ENCODE measurements at regions not wholly inside any gene's neighbourhood (a gene's known extent, or its start where the extent isn't known, plus 50 kb on each side); places are given as distances from the start of the nearest gene placed in this dataset.

DNA sequence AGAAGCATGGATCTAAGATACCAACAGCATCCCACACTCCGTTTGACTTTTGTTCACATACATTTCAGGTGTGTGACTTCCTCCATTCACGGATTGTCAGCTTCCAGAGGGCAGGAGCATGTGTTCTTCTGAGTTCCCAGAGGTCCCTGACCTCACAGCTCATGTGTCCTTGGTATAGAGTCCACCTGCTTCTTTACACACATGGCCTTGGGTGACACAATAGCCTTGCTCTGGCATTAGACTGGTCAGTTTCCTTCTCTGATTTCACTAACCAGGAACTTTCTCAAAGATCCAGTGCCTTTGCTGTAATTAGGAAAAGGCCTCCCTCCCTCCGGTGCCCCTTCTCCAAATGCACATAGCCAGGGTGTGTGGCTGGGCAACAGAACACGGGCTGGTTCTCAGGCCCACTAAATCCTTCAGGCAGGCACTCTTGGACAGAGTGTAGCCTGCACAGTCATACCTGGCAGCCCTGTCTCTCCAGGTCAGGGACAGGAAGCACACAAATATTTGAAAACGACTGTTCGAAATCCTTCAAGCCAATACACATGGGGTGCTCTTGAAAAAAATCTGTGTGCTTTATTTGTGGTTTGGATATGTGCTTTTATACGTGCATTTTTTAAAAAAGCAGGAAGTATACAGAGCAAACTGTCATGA, 81.1 kb downstream of the TRIM42 start:
- TF ChIP-seq, protein P1, sequence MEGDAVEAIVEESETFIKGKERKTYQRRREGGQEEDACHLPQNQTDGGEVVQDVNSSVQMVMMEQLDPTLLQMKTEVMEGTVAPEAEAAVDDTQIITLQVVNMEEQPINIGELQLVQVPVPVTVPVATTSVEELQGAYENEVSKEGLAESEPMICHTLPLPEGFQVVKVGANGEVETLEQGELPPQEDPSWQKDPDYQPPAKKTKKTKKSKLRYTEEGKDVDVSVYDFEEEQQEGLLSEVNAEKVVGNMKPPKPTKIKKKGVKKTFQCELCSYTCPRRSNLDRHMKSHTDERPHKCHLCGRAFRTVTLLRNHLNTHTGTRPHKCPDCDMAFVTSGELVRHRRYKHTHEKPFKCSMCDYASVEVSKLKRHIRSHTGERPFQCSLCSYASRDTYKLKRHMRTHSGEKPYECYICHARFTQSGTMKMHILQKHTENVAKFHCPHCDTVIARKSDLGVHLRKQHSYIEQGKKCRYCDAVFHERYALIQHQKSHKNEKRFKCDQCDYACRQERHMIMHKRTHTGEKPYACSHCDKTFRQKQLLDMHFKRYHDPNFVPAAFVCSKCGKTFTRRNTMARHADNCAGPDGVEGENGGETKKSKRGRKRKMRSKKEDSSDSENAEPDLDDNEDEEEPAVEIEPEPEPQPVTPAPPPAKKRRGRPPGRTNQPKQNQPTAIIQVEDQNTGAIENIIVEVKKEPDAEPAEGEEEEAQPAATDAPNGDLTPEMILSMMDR (optimal IDR thresholded peaks at IDR 0.05 in 1 of 3, IDR thresholded peaks at IDR 0.05 in 1 of 3, conservative IDR thresholded peaks at IDR 0.05 in 1 of 3; ENCODE audit: extremely low read depth in 1 of 3, insufficient read depth in 2 of 3, low read length in 3 of 3): no peak
- no peak for TF ChIP-seq EZH2 (IDR thresholded peaks at IDR 0.05; ENCODE audit: low read length)
- no peak for FAIRE-seq
- peaks cover 26% of the 10 kb centered on the region for H3K27me3 ChIP-seq (ENCODE audit: control insufficient read depth, extremely low read depth, insufficient read depth, low read length)
- H3K27ac ChIP-seq (ENCODE audit: control insufficient read depth, insufficient read depth, low read length): no peak overlapping the region
- H3K4me3 ChIP-seq (ENCODE audit: control insufficient read depth in 2 of 3, extremely low read depth in 1 of 3, insufficient read depth in 2 of 3, low read depth in 1 of 3, low read length in 3 of 3): no peak overlapping the region
- H4K20me1 ChIP-seq (ENCODE audit: control insufficient read depth, extremely low read depth, insufficient read depth, low read length): no peaks in the 10 kb centered on the region
- no peaks in the 10 kb centered on the region for H3K36me3 ChIP-seq (ENCODE audit: control insufficient read depth in 2 of 2, extremely low read depth in 1 of 2, insufficient read depth in 2 of 2, low read length in 2 of 2)
- H3K4me1 ChIP-seq (ENCODE audit: control insufficient read depth, extremely low read depth, insufficient read depth, low read length): no peaks in the 10 kb centered on the region
- no peak overlapping the region for H3K4me2 ChIP-seq (ENCODE audit: control insufficient read depth, extremely low read depth, insufficient read depth, low read depth, low read length)
- dilution Hi-C loops (cut with MboI; ENCODE audit: extremely low pct_ligation_motif_present, low sequenced_read_pairs): no loop called here
- H2AFZ ChIP-seq (ENCODE audit: control insufficient read depth, low read length): no peak overlapping the region
- H3K79me2 ChIP-seq (ENCODE audit: control insufficient read depth, insufficient read depth, low read length): no peaks in the 10 kb centered on the region
- no peaks in the 10 kb centered on the region for H3K9me1 ChIP-seq (ENCODE audit: control insufficient read depth, extremely low read depth, insufficient read depth, low read length)
- H3K9ac ChIP-seq (ENCODE audit: control insufficient read depth, extremely low read depth, insufficient read depth, low read length): no peak overlapping the region
- no peak for DNase-seq (ENCODE audit: low read depth, low spot score)
- H3K9me3 ChIP-seq (ENCODE audit: control insufficient read depth, low read depth, low read length): no peaks in the 10 kb centered on the region

DNA sequence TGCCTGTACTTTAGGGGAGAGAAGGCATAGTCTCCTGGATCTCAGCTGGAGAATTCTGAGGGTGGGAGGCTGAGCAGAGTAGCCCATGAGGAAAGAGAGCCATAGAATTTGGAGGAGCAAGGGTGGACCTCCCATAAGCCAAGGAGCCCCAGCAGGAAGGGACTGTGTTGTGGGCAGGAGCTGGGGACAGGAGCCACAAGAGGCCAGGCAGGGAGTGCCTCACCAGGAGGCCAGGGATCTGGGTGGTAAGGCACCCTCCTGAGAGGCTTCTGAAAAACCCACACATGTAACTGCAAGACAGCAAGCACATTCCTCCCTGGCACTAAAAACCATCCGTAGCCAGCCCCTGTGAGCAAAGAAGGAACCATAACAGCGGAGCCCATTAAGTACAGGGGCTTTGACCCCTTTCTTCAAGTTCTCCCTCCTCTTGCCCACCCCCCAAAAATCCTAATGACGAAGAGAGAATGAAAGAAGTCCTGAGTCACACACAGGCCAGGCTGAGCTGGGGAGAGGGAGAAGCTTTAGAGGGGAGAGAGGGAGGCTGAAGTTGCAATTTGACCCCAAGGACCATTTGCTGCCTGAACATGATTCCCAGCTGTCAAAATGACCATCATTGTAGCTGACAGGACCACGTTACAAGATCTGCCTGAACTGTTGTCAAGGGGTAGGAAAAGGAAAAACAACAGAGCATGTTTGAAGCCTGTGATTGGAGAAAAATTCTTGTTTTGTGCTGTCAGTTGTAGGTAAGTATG, 82.6 kb downstream of the TRIM42 start:
- Histone ChIP-seq H4K20me1 (ENCODE audit: control insufficient read depth, extremely low read depth, insufficient read depth, low read length) (no peaks in the 10 kb centered on the region), H3K9ac (ENCODE audit: control insufficient read depth, extremely low read depth, insufficient read depth, low read length) (no peak overlapping the region), H3K36me3 (ENCODE audit: control insufficient read depth in 2 of 2, extremely low read depth in 1 of 2, insufficient read depth in 2 of 2, low read length in 2 of 2) (no peaks in the 10 kb centered on the region), H3K4me3 (ENCODE audit: control insufficient read depth in 2 of 3, extremely low read depth in 1 of 3, insufficient read depth in 2 of 3, low read depth in 1 of 3, low read length in 3 of 3) (no peak overlapping the region), H3K4me2 (ENCODE audit: control insufficient read depth, extremely low read depth, insufficient read depth, low read depth, low read length) (no peak overlapping the region), H3K9me1 (ENCODE audit: control insufficient read depth, extremely low read depth, insufficient read depth, low read length) (no peaks in the 10 kb centered on the region), H3K27me3 (ENCODE audit: control insufficient read depth, extremely low read depth, insufficient read depth, low read length) (peaks cover 25% of the 10 kb centered on the region), H3K79me2 (ENCODE audit: control insufficient read depth, insufficient read depth, low read length) (no peaks in the 10 kb centered on the region), H3K27ac (ENCODE audit: control insufficient read depth, insufficient read depth, low read length) (no peak overlapping the region), H2AFZ (ENCODE audit: control insufficient read depth, low read length) (no peak overlapping the region), H3K9me3 (ENCODE audit: control insufficient read depth, low read depth, low read length) (no peaks in the 10 kb centered on the region), H3K4me1 (ENCODE audit: control insufficient read depth, extremely low read depth, insufficient read depth, low read length) (no peaks in the 10 kb centered on the region)
- dilution Hi-C loops (cut with MboI; ENCODE audit: extremely low pct_ligation_motif_present, low sequenced_read_pairs): no loop called here
- DNase-seq (ENCODE audit: low read depth, low spot score) (no peak), FAIRE-seq (no peak)
- TF ChIP-seq EZH2 (IDR thresholded peaks at IDR 0.05; ENCODE audit: low read length): no peak
- TF ChIP-seq, protein P1 (optimal IDR thresholded peaks at IDR 0.05 in 1 of 3, IDR thresholded peaks at IDR 0.05 in 1 of 3, conservative IDR thresholded peaks at IDR 0.05 in 1 of 3; ENCODE audit: extremely low read depth in 1 of 3, insufficient read depth in 2 of 3, low read length in 3 of 3): no peak

All from keratinocyte (primary cell).